SK-N-SH (cell line): ENCODE measurements at regions not wholly inside any gene's neighbourhood (a gene's known extent, or its start where the extent isn't known, plus 50 kb on each side); places are given as distances from the start of the nearest gene placed in this dataset.

Source experiments
- CTCF ChIA-PET: fragments of 300-600, 350-600 bp; formaldehyde crosslinking; extraction: SDS; loops from one replicate; lab custom pipeline; 2021; lab: Yijun Ruan, JAX
- POLR2A ChIA-PET: fragments of 350-600 bp; sonication (Branson Sonifier 250); formaldehyde crosslinking; extraction: SDS; loops from one replicate; lab custom pipeline; 2020; ENCODE audit warnings: antibody characterized with exemption, inconsistent platforms; lab: Yijun Ruan, JAX
- DNase-seq: peaks from one replicate; pipeline ENCODE4 v3.0.0; 2012
- H2AFZ ChIP-seq: fragments of 200-600 bp; sonication (generic); 2 replicates; pipeline ENCODE4 v1.8.1; 2016; ENCODE audit warnings: antibody characterized with exemption, mild to moderate bottlenecking, low read depth
- H3F3A ChIP-seq: fragments of 200-600 bp; sonication (generic); replicated peaks from 2 replicates; pipeline ENCODE3; 2016; ENCODE audit warnings: antibody characterized with exemption, mild to moderate bottlenecking; ENCODE audit not compliant: insufficient read depth
- H3K27ac ChIP-seq, 2 experiments: fragments of 200-500 bp in 1 of 2; fragments of 200-600 bp in 1 of 2; sonication (Bioruptor generic) in 1 of 2; sonication (generic), shearing (Covaris generic) in 1 of 2; 2 replicates each; pipeline versions ENCODE4 v1.5.1 to v1.6.1; 2014 to 2016; ENCODE audit warnings: low read depth in 2 of 2, inconsistent platforms in 1 of 2, low read length in 1 of 2, mild to moderate bottlenecking in 1 of 2, mixed read lengths in 1 of 2
- H3K27me3 ChIP-seq: fragments of 200-600 bp; sonication (generic), shearing (Covaris generic); 2 replicates; pipeline ENCODE4 v1.6.1; 2016; ENCODE audit warnings: mixed run types; ENCODE audit not compliant: insufficient read depth
- H3K36me3 ChIP-seq, 2 experiments: fragments of 200-500 bp in 1 of 2; fragments of 200-600 bp in 1 of 2; sonication (Bioruptor generic) in 1 of 2; sonication (generic) in 1 of 2; replicated peaks in 1 of 2; 2 replicates each; pipeline versions ENCODE3 to v1.5.1; 2014 to 2016; ENCODE audit warnings: low read length in 1 of 2, mild to moderate bottlenecking in 1 of 2; ENCODE audit not compliant: insufficient read depth in 2 of 2, control insufficient read depth in 1 of 2
- H3K4me1 ChIP-seq, 2 experiments: fragments of 200-500 bp in 1 of 2; fragments of 200-600 bp in 1 of 2; sonication (Bioruptor generic) in 1 of 2; sonication (generic), shearing (Covaris generic) in 1 of 2; 2 replicates each; pipeline versions ENCODE4 v1.5.1 to v1.6.1; 2014 to 2016; ENCODE audit warnings: low read depth in 1 of 2, low read length in 1 of 2, mixed run types in 1 of 2; ENCODE audit not compliant: insufficient read depth in 2 of 2, control insufficient read depth in 1 of 2
- H3K4me2 ChIP-seq: fragments of 200-600 bp; sonication (generic), shearing (Covaris generic); 2 replicates; pipeline ENCODE4 v1.6.1; 2017; ENCODE audit warnings: mixed run types
- H3K4me3 ChIP-seq, 2 experiments: fragments of 200-500 bp in 1 of 2; fragments of 200-600 bp in 1 of 2; sonication (Bioruptor generic) in 1 of 2; sonication (generic), shearing (Covaris generic) in 1 of 2; 2 replicates each; pipeline versions ENCODE4 v1.5.1 to v1.8.1; 2014 to 2016; ENCODE audit warnings: low read depth in 2 of 2, inconsistent platforms in 1 of 2, low read length in 1 of 2, mild to moderate bottlenecking in 1 of 2, mixed read lengths in 1 of 2, moderate library complexity in 1 of 2
- H3K79me2 ChIP-seq: fragments of 200-600 bp; sonication (generic); 2 replicates; pipeline ENCODE4 v1.8.1; 2017; ENCODE audit warnings: mild to moderate bottlenecking; ENCODE audit not compliant: insufficient read depth
- H3K9ac ChIP-seq: fragments of 200-600 bp; sonication (generic); 2 replicates; pipeline ENCODE4 v1.6.1; 2017; ENCODE audit warnings: mixed run types
- H3K9me2 ChIP-seq: fragments of 200-600 bp; sonication (generic); 2 replicates; pipeline ENCODE4 v1.6.1; 2017; ENCODE audit warnings: mixed run types
- H3K9me3 ChIP-seq: fragments of 200-600 bp; sonication (generic); 2 replicates; pipeline ENCODE4 v1.6.1; 2017; ENCODE audit warnings: mixed run types, mild to moderate bottlenecking, moderate library complexity
- H4K20me1 ChIP-seq: fragments of 200-600 bp; sonication (generic); 2 replicates; pipeline ENCODE4 v1.6.1; 2017; ENCODE audit warnings: mild to moderate bottlenecking, mixed run types; ENCODE audit not compliant: insufficient read depth
- ELF1 ChIP-seq: IDR thresholded peaks from 2 replicates; pipeline ENCODE4 v1.4.0; 2012
- EP300 ChIP-seq, 2 experiments: IDR thresholded peaks; 2 replicates each; pipeline versions ENCODE4 v1.4.0 to v1.6.1; 2012; ENCODE audit warnings: borderline replicate concordance in 1 of 2, low read depth in 1 of 2, low read length in 1 of 2
- FOXJ3 ChIP-seq: sonication (generic); formaldehyde crosslinking; IDR thresholded peaks from 2 replicates; pipeline ENCODE4 v1.5.1; 2020; ENCODE audit warnings: mild to moderate bottlenecking, missing genetic modification reagents
- FOXM1 ChIP-seq: IDR thresholded peaks from 2 replicates; pipeline ENCODE4 v1.4.0; 2012; ENCODE audit warnings: low read depth, mild to moderate bottlenecking
- GABPA ChIP-seq: IDR thresholded peaks from 2 replicates; pipeline ENCODE4 v1.4.0; 2012; ENCODE audit warnings: low read depth, mild to moderate bottlenecking
- GATA2 ChIP-seq: sonication (generic); formaldehyde crosslinking; IDR thresholded peaks from 2 replicates; pipeline ENCODE4 v1.5.0; 2020; ENCODE audit warnings: mild to moderate bottlenecking, missing genetic modification reagents
- MEF2A ChIP-seq: IDR thresholded peaks from 2 replicates; pipeline ENCODE4 v1.4.0; 2012; ENCODE audit warnings: low read depth, borderline replicate concordance
- NFIC ChIP-seq: IDR thresholded peaks from 2 replicates; pipeline ENCODE4 v1.4.0; 2012; ENCODE audit warnings: borderline replicate concordance
- NRF1 ChIP-seq: IDR thresholded peaks from 2 replicates; pipeline ENCODE4 v1.6.1; 2012; ENCODE audit warnings: low read depth, mild to moderate bottlenecking, low read length
- POLR2AphosphoS5 ChIP-seq: IDR thresholded peaks from 2 replicates; pipeline ENCODE4 v1.6.1; 2012; ENCODE audit warnings: low read depth, low read length
- RCOR1 ChIP-seq: fragments of 150-350 bp; IDR thresholded peaks from 2 replicates; pipeline ENCODE4 v1.6.1; 2017; ENCODE audit warnings: antibody characterized with exemption, low read length
- RFX5 ChIP-seq: IDR thresholded peaks from 2 replicates; pipeline ENCODE4 v1.6.1; 2012; ENCODE audit warnings: mild to moderate bottlenecking, improper control_type of control experiment, low read length
- RXRA ChIP-seq: IDR thresholded peaks from 2 replicates; pipeline ENCODE4 v1.4.0; 2012; ENCODE audit warnings: low read depth, mild to moderate bottlenecking, borderline replicate concordance
- SIN3A ChIP-seq: IDR thresholded peaks from 2 replicates; pipeline ENCODE4 v1.6.1; 2012; ENCODE audit warnings: low read depth, mild to moderate bottlenecking, low read length, moderate library complexity, borderline replicate concordance
- TAF1 ChIP-seq: IDR thresholded peaks from 2 replicates; pipeline ENCODE4 v1.6.1; 2012; ENCODE audit warnings: low read depth, mild to moderate bottlenecking, low read length, moderate library complexity, borderline replicate concordance
- TCF12 ChIP-seq: IDR thresholded peaks from 2 replicates; pipeline ENCODE4 v1.4.0; 2012
- YY1 ChIP-seq: IDR thresholded peaks from 2 replicates; pipeline ENCODE4 v1.4.0; 2012; ENCODE audit warnings: low read depth, mild to moderate bottlenecking
- WGBS: methylation state at CpG from one replicate; pipeline ENCODE4 v1.1.6; 2017; ENCODE audit warnings: low lambda C conversion rate; 5-methylcytosine and 5-hydroxymethylcytosine counted together
- TF ChIP-seq, protein P1 (sequence below): IDR thresholded peaks from 2 replicates; pipeline ENCODE4; 2012
- TF ChIP-seq, protein P2 (sequence below): fragments of 200-600 bp; sonication (generic); IDR thresholded peaks from 2 replicates; pipeline ENCODE4 v1.6.1; 2017; ENCODE audit warnings: antibody characterized with exemption, mild to moderate bottlenecking, moderate library complexity
- TF ChIP-seq, protein P3 (sequence below): IDR thresholded peaks from 2 replicates; pipeline ENCODE4 v1.4.0; 2012; ENCODE audit warnings: low read depth
- TF ChIP-seq, protein P4 (sequence below): fragments of 150-350 bp; IDR thresholded peaks from 2 replicates; pipeline ENCODE4 v1.6.1; 2016; ENCODE audit warnings: mild to moderate bottlenecking, low read depth, low read length
- TF ChIP-seq, protein P5 (sequence below): IDR thresholded peaks from 2 replicates; pipeline ENCODE4 v1.4.0; 2012; ENCODE audit warnings: low read depth, borderline replicate concordance

DNA sequence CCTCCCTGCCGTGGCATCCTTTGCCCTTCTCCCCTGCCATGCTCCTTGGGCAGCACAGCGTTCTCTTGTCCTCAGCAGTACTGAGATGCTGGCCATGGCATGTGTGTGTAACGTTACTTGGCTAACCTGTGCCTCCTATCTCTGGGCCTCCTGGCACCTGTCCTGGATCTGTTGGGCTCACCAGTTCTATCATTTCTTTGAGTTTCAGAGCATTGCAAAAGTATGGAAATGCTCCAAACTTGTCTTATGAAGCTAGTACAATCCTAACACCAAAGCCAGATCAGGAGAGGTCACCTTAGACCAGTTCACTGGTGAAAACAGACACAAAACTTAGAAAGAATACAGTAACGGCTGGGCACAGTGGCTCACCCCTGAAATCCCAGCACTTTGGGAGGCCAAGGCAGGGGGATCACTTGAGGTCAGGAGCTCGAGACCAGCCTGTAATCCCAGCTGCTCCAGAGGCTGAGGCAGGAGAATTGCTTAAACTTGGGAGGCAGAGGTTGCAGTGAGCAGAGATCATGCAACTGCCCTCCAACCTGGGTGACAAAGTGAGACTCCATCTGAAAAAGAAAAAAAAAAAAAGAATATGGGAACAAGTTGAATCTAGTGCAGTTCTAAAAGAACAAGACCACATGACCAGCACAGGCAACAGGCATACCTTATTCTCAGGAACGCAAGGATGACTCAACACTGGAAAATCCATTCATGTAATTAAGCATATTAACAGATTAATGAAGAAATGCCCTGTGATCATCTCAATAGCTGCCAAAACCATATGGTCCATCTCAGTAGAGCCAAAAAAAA, 62.4 kb upstream of the TRPM1 start:
- no peaks in the 10 kb centered on the region for H3K79me2 ChIP-seq
- no peaks in the 10 kb centered on the region for H4K20me1 ChIP-seq
- ChIA-PET POLR2A (no interaction called here), CTCF (interaction anchor here (1.1 kb wide), 1 partner anchor 35 kb away, joined by 4 read pairs; no protein-coding TSS in a partner anchor)
- no peak for DNase-seq
- H2AFZ ChIP-seq = no peak overlapping the region
- H3F3A ChIP-seq = no peaks in the 10 kb centered on the region
- no peaks in the 10 kb centered on the region for H3K36me3 ChIP-seq
- no peaks in the 10 kb centered on the region for H3K9me2 ChIP-seq
- H3K9me3 ChIP-seq = no peaks in the 10 kb centered on the region
- H3K4me3 ChIP-seq = no peak overlapping the region
- TF ChIP-seq GATA2 (CRISPR knock-in tag) = no peak
- TF ChIP-seq RXRA = no peak
- TF ChIP-seq, protein P1, sequence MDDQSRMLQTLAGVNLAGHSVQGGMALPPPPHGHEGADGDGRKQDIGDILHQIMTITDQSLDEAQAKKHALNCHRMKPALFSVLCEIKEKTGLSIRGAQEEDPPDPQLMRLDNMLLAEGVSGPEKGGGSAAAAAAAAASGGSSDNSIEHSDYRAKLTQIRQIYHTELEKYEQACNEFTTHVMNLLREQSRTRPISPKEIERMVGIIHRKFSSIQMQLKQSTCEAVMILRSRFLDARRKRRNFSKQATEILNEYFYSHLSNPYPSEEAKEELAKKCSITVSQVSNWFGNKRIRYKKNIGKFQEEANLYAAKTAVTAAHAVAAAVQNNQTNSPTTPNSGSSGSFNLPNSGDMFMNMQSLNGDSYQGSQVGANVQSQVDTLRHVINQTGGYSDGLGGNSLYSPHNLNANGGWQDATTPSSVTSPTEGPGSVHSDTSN = no peak
- TF ChIP-seq ELF1 = no peak
- no peak for TF ChIP-seq MEF2A
- TF ChIP-seq, protein P2, sequence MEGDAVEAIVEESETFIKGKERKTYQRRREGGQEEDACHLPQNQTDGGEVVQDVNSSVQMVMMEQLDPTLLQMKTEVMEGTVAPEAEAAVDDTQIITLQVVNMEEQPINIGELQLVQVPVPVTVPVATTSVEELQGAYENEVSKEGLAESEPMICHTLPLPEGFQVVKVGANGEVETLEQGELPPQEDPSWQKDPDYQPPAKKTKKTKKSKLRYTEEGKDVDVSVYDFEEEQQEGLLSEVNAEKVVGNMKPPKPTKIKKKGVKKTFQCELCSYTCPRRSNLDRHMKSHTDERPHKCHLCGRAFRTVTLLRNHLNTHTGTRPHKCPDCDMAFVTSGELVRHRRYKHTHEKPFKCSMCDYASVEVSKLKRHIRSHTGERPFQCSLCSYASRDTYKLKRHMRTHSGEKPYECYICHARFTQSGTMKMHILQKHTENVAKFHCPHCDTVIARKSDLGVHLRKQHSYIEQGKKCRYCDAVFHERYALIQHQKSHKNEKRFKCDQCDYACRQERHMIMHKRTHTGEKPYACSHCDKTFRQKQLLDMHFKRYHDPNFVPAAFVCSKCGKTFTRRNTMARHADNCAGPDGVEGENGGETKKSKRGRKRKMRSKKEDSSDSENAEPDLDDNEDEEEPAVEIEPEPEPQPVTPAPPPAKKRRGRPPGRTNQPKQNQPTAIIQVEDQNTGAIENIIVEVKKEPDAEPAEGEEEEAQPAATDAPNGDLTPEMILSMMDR = no peak
- TF ChIP-seq, protein P3, sequence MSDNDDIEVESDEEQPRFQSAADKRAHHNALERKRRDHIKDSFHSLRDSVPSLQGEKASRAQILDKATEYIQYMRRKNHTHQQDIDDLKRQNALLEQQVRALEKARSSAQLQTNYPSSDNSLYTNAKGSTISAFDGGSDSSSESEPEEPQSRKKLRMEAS = no peak
- TF ChIP-seq TCF12 = no peak
- no peak for TF ChIP-seq NRF1
- no peak for TF ChIP-seq TAF1
- TF ChIP-seq FOXM1 = no peak
- TF ChIP-seq YY1 = no peak
- no peak for TF ChIP-seq RFX5
- TF ChIP-seq NFIC = no peak
- no peak overlapping the region for H3K27ac ChIP-seq
- H3K4me1 ChIP-seq = peaks cover 0 to 18% of the 10 kb centered on the region in 2 experiments; a peak in 1 of 4 replicates
- H3K4me2 ChIP-seq = no peak overlapping the region
- H3K9ac ChIP-seq = no peak overlapping the region
- WGBS = 39% methylated on average over 6 of the region's 6 CpGs
- H3K27me3 ChIP-seq = no peaks in the 10 kb centered on the region

DNA sequence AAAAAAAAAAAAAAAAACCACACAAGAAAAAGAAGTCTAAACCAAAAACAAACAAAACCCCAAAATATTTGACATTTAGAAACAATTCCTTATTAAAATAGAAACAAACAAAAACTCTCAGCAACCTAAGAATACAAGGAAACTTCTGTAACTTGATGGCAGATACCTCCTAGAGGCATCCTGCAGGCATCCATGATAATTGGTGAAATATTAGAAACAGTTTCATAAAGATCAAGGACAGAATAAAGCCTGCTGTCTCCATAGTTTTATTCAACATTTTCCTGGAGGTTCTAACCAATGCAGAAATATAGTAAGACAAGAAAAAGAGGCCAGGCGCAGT, 63.0 kb upstream of the TRPM1 start:
- Histone ChIP-seq H3K9me2 (no peaks in the 10 kb centered on the region), H3K9ac (no peak overlapping the region), H3K9me3 (no peaks in the 10 kb centered on the region), H3K4me2 (no peak overlapping the region), H3K4me1 (peaks cover 0 to 14% of the 10 kb centered on the region in 2 experiments; a peak in 1 of 4 replicates), H4K20me1 (no peaks in the 10 kb centered on the region), H3K27me3 (no peaks in the 10 kb centered on the region), H3K4me3 (no peak overlapping the region), H3F3A (no peaks in the 10 kb centered on the region), H3K27ac (no peak overlapping the region), H2AFZ (no peak overlapping the region), H3K36me3 (no peaks in the 10 kb centered on the region), H3K79me2 (no peaks in the 10 kb centered on the region)
- ChIA-PET CTCF (interaction anchor here (1.1 kb wide), 1 partner anchor 35 kb away, joined by 4 read pairs; no protein-coding TSS in a partner anchor), POLR2A (no interaction called here)
- no peak for DNase-seq
- WGBS = 93% methylated on average over 1 of the region's 1 CpG
- TF ChIP-seq GABPA = no peak
- TF ChIP-seq, protein P4, sequence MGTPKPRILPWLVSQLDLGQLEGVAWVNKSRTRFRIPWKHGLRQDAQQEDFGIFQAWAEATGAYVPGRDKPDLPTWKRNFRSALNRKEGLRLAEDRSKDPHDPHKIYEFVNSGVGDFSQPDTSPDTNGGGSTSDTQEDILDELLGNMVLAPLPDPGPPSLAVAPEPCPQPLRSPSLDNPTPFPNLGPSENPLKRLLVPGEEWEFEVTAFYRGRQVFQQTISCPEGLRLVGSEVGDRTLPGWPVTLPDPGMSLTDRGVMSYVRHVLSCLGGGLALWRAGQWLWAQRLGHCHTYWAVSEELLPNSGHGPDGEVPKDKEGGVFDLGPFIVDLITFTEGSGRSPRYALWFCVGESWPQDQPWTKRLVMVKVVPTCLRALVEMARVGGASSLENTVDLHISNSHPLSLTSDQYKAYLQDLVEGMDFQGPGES = no peak
- TF ChIP-seq FOXJ3 = no peak
- TF ChIP-seq, protein P5, sequence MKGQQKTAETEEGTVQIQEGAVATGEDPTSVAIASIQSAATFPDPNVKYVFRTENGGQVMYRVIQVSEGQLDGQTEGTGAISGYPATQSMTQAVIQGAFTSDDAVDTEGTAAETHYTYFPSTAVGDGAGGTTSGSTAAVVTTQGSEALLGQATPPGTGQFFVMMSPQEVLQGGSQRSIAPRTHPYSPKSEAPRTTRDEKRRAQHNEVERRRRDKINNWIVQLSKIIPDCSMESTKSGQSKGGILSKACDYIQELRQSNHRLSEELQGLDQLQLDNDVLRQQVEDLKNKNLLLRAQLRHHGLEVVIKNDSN = no peak
- no peak for TF ChIP-seq EP300 (IDR thresholded peaks at IDR 0.05; ENCODE audit: borderline replicate concordance in 1 of 2, low read depth in 1 of 2, low read length in 1 of 2)
- TF ChIP-seq POLR2AphosphoS5 = no peak
- no peak for TF ChIP-seq SIN3A
- TF ChIP-seq RCOR1 = no peak
- TF ChIP-seq, protein P2 = no peak
